ENCODE measurements at regions not wholly inside any gene's neighbourhood (a gene's known extent, or its start where the extent isn't known, plus 50 kb on each side); places are given as distances from the start of the nearest gene placed in this dataset.

GRCh38 chr7:3162289-3162688, 118.6 kb upstream of the CARD11 start:
- TF ChIP-seq CTCF (conservative IDR thresholded peaks at IDR 0.05 in 1 of 2, IDR thresholded peaks at IDR 0.05 in 1 of 2; ENCODE audit: low read depth in 1 of 2, low read length in 2 of 2) (peak in 1 of 2 donors; percentile 49), EZH2 (IDR thresholded peaks at IDR 0.05; ENCODE audit: low read length, missing control alignments) (no peak)

Measured in fibroblast of lung (primary cell).